GM21619 (cell line): ENCODE measurements at regions not wholly inside any gene's neighbourhood (a gene's known extent, or its start where the extent isn't known, plus 50 kb on each side); places are given as distances from the start of the nearest gene placed in this dataset.
A peak's percentile ranks its signal among the peaks of the same experiment; 100 is the strongest.
"Not testable (repeated sequence)": the region's sequence is repeated elsewhere in the genome, so short reads cannot be mapped to it uniquely, and the experiment has no call there.

Experiments used
- ATAC-seq: cut with Tn5 transposase; IDR thresholded peaks from one replicate; pipeline ENCODE4 v1.9.1; 2021; ENCODE audit not compliant: unreplicated experiment

DNA sequence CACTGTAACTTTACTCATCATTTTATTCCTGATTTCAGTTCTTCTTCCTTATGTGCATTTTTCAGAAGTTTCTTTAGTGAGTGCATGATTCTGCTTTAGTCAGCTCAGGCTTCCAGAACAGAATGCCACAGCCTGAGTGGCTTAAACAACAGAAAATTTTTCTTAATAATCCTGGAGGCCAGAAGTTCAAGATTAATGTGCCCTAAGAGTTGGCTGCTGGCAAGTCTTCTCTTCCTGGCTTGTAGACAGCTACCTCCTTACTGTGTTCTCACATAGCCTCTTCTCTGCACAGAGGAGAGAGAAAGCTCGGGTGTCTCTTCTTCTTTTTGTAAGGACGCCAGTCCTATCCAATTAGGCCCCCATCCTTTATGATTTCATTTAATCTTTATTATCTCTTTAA lies 443.1 kb upstream of the RGS17 start:
- ATAC-seq = no peak

DNA sequence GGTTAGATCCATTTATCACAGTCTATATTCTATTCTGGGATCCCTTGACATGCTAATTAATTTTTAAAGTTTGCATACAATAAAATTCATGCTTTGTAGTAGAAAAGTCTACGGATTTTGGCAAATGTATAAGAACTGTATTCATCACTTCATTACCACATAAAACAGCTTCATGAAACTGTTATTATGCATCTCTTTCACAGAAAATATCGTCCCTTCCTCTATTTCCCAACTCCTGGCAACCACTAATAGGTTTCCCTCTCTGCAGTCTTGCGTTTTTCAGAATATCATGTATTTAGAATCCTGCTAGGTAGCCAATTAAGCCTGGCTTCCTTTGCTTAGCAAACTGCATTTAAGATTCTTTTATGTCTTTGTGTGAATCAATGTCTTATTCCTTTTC lies 441.3 kb upstream of the RGS17 start:
- no peak for ATAC-seq

DNA sequence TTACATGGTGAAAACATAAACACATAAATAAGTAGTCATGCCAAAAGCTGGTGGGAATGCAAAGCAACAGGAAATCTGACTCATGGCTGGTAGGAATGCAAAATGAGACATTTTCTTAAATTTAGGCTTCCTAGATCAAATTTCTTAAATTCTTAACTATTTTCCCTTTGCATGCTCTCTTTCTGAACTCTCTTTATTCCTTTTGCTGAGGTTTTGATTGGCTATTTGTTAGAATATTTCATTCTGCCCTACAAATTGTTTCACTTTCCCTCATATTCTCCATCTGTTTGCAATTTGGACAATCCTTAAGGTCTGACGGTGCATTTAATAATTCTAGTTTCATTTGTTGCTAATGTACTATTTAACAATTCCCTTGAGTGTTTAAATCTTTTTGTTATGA lies 437.5 kb upstream of the RGS17 start:
- ATAC-seq = no peak

DNA sequence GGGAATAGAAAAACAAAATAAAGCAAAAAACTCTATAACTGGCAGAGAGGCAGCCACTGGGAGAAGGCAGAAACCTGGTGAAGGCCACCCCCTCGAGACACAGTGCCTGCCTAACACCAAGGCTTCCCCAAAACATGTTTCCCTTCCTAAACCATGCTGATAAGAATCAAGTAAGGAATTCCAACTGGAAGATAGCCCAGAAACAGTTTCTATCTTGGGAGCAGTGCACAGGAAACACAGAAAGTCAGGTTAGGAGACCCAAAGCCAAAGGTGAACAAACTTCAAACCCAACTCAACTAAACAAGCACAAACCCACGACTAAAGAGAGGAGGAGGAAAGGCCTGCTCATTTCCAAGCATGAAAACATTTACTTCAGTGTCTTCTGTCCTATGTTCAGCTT lies 433.7 kb upstream of the RGS17 start:
- ATAC-seq = no peak

DNA sequence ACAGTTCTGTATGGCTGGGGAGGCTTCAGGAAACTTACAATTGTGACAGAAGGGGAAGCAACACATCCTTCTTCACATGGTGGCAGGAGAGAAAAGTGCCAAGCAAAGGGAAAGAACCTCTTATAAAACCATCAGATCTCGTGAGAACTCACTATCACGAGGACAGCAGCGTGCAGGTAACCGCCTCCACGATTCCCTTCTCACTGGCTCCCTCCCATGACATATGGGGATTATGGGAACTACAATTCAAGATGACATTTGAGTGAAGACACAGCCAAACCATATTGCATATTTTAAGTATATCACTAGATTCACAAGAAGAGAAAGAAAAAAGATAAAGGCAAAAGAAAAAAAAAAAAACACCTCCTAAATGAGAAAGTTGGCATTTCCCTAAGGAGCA lies 431.9 kb upstream of the RGS17 start:
- ATAC-seq = no peak

DNA sequence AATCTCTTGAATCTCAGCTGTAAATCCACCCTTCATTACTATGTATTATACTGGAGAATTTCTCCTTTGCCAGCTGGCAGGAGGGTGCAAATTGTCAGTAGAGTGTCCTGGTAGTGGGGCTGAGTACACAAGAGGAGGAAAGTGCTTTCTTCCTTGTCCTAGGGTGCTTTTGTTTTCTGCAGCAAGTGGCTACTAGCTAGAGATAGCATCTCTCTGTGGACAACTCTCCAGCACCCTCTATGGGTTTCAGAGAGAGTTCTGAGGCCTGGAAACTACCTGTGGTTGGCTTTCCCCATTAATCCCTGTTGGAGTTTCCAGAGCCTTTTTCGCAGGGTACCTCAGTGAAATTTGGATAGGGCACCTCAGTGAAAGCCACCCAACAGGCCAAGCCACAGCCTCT lies 422.5 kb upstream of the RGS17 start:
- no peak for ATAC-seq

DNA sequence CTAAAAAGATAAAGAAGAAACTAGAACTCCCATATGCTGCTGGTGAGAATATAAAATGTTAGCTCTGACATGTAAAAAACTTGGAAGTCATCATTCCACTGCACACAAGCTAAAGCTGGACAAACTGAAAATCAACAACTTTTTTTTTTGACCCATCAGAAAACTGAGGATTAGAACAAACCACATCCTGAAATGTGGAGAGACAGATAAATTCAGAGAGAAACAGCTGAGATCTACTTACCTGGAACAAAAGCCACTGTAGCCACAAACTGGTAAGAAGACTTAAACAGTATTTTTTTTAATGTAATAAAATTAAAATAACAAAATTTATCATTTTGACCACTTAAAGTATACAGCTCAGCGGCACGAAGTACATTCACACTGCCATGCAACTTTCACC lies 408.5 kb upstream of the RGS17 start:
- no peak for ATAC-seq

DNA sequence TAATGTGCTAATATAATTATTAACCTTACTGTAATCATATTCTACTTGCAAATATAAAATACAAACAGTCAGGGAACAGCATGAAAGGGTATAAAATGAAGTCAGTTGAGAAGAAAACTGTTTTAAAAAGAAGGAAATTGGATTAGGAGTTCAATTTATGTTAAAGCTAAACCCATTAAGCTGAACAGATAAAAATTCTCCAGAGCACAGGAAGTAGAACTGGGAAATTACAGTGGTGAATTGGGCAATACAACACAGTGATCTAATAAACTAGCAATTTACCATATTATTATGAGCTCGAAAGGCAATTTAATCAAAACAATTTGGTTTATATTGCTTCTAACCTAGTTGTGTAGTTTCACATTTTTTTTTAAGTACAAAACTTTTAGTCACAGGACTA lies 407.4 kb upstream of the RGS17 start:
- ATAC-seq = no peak

DNA sequence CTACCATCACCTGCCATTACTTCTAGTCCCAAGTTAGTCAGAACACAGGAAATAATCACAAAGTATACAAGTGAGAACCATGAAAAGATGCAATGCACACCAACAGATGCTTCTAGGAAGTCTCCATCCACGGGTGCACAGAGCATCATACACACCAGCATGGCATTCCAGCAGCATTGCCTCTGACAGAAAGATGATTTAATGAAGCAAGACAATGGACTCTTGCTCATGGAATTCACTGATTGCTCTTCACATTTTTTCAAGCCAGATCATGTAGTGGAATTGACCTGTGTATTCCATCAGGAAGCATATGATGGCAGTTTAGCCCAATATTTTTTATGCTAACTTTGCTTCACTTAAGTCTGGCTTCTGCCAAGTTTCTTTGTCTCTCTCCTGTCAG lies 406.3 kb upstream of the RGS17 start:
- ATAC-seq = no peak

DNA sequence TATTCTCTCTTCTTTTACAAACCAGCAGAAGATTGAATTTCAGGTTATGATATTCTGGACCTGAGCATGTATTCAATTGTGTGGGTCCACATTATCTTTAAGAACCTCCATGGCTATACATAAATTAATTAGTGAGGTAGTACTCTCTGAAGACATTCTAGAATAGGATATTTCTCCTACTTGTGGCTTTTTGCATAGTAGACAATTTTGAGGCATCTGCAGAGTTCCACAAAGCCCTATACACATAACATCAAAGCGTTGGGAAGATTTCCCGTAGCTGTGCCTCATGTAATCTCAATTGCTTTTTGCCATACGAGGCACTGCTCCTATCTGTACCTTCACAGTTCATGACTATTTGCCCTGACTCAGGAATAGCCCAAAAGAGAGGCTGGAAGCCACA lies 395.4 kb upstream of the RGS17 start:
- no peak for ATAC-seq

DNA sequence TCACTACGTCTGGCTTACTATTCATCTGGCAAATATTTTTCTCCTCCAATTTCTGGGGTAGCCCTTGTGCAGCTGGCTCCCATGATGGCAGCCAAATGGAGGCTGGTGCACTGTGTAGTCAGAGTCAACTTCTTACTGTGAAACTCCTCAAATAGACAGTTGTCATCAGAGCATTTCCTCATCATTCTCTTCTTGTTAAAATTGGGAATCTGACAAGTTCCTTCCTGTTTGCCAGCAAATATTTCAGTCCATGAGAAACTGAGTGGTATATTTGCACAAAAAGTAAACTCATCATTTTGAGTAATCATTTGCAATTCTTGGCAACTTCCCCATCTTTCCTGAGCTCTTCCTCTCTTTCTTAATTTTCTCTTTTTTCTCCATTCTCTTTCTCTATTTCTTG lies 394.9 kb upstream of the RGS17 start:
- no peak for ATAC-seq

DNA sequence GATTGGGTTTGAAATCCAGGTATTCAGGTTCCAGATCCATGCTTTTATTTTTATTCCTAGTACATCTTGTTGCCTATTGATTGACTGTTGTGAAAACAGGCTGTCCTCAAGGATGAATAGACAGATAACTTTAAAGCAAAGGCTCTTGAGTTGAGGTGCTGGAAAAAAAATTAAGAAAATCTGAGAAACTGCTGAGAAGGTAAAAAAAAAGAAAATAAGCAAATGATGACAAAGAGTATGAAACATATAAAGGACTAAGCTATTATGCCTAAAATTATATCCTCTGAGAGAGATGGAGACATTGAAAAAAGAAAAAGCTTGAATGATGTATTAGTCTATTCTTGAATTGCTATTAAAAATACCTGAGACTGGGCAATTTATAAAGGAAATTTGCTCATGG lies 392.3 kb upstream of the RGS17 start:
- no peak for ATAC-seq

DNA sequence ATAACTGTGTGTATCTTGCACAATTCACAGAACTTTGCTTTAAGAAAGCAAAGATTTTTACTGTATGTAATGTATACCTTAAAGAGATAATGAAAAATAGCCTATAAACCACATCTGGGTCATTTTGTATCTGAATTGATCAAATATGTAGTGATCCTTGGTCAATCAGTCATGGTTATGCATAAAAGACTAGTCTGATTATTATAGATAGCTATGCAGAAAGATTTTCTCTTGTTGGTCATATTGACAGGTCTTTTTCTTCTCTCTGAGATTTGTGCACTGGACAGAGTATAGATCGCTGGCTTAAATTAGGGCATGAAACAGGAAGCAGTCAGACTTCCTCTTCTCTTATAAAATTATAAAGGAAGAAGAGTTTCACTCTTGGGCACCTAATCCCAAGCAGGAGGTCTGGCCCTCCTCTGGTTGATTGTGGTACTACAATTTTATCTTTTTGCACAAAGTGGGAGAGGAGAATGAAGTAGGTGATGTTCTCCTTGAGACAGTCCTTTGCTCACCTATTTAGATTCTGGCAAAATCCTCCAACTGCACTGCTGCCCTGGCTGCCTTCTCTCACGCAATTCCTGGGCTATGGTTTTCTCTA lies 380.9 kb upstream of the RGS17 start:
- peak; percentile 89 for ATAC-seq

DNA sequence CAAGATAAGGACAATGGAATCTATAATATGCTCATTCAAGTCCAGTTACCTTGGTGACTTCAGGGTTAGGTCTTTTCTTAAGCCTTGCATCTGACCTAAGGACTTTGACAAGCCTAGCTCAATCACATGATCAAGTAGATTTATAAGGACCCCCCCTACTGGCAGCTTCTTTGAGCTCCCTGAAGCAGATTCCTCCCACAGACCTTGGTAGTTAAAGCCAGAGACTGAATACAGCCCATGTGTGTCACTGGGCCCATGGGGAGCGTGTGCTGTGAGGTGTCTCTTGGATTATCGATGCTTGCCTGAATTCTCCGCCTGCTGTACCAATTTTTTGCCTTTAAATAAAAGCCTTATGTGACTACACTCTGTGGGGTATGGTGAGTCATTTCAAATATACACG lies 372.7 kb upstream of the RGS17 start:
- ATAC-seq = no peak

DNA sequence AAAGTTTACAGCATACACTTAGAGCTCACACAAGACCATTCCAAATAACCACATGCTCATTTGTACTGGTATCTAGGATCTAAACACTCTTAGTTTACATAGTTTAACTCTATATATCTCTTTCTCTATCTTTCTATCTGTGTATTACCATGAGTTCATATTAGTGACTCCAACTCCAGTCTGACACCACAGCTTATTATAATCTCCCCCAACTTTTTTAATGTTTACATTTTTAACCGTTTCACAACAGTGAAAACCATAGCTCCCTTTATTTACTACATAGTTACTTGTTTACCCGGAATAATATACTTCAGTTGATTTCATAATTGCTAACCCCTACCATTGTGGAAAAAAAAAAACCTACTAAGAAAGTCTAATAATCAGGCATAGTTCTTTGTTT lies 362.4 kb upstream of the RGS17 start:
- no peak for ATAC-seq

DNA sequence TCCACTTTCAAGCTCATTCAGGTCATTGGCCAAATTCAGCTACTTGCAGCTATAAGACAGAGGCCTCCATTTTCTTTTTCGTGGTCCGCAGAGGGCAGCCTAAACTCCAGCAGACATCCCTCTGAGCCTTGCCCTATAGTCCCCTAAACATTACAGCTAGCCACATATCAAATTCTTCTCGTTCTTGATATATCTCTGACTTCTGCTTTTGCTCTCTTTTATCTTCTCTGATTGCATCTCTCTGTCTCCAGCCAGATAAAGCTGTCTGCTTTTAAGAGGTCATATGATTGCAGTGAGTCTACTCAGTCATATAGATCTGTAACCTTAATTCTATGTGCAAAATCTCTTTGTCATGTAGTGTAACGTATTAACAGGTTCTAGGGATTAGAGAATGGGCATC lies 358.4 kb upstream of the RGS17 start:
- no peak for ATAC-seq

DNA sequence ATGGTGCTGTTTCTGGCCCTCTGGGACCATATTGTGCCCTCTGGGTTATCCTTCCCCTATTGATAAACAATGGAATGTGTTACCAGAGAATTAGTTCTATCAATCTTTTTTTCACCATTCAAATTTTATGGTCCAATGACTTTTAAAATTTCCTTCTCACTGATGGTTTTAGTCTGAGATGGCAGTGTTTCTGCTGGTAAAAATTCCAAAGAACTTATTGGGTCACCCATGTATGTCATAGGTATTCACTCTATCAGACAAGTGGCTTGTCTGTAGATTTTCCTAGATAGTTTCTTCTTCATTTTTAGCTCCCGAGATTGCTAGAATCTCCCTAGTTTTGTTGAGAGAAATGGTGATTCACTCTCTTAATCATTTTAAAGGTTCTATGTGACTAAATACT lies 357.2 kb upstream of the RGS17 start:
- ATAC-seq = no peak

DNA sequence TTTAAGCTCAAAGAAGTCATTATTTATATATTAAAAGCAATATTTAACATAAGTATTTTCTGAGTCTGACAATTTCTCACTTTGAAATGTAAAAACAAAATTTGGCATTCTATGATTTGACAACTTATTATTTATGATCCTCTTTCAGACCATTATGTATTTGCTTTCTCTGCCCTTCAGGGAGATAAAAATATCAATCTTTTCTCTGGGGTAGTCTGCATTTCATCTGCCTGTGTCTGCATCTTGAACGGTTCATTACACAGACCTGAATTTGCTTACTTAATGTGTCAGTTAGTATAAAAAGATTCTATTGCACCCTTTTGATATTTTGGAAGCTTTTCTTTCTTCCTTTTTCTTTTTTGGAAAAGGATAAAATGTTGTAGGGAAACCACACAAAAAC lies 354.0 kb upstream of the RGS17 start:
- ATAC-seq = no peak

DNA sequence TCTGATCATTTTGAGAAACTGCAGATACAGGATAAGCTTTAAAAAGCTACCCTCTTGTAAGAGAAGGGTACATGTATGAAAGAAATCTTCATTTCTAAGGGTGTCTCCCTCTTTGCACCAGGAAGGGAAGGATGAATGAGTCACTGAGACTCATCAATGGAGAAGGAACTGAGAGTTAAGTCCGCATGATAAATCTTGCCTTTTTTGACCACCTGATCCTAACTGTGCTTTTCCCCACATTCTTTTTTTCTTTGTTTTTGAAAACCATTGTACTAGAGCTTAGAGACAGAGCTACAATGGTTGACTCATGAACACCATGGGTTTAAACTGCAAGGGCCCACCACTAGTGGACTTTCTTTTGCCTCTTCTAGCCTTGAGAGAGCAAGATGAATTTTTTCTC lies 353.0 kb upstream of the RGS17 start:
- no peak for ATAC-seq

DNA sequence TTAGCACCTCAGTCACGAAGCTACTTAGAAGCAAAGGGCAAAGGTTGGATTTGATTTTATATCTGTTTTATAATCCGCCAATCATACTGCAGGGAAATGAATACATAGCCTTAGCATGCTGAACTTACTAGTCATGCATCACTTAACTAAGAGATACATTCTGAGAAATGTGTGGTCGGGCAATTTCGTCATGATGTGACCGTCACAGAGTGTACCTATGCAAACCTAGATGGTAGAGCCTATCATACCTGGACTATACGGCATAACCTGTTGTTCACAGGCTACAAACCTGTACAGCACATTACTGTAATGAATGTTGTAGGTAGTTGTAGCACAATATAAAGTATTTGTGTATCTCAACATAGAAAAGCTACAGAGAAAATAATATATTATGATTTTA lies 345.2 kb upstream of the RGS17 start:
- no peak for ATAC-seq

DNA sequence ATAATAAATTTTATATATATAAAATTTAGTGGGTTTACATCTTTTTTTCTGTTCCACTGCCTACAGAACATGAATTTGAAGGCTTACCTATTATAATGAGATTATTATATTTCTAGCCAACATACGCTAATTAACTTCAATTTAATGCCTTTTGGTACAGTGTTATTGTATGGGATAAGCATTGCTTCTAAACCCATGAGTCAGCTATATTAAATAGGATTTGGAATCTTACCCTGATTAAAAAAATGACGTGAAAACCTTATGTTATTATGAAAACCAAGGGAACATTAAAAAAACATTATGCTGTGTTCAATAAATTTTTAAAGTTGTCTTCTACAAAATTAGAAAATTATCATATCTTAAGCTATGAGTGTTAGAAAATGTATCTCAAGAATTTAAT lies 334.0 kb upstream of the RGS17 start:
- no peak for ATAC-seq

DNA sequence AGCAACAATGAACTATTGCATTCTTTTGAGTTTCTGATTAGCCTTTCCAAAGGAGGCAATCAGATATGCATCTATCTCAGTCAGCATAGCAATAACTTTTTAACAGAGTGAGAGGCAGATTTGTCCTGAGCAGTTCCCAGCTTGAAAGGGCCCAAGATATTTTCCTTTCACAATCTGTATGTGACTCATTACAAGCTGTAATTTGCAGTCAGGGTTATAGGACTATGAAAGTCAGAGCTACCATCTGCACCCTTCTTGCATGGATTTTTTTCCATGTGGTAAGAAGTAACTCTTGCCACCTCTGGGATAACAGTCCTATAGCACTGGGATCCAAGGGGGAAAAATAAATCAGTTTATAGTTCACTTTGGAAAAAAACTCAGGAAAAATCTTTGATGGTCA lies 318.2 kb upstream of the RGS17 start:
- ATAC-seq = no peak

DNA sequence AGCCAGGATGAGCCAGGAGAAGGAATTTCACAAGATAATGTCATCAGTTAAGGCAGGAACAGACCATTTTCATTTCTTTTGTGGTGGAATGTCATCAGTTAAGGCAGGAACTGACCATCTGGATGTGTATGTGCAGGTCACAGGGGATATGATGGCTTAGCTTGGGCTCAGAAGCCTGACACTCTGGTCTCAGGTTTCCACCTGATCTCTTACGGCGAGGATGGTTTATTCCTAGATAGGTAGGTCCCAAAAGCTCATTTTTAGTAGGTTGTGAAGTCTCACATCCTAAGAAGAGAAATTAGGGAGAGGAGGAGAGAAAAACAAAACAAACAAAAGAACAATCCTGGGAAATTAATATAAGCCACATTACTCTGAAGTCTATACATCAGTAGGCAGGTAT lies 311.7 kb upstream of the RGS17 start:
- ATAC-seq = not testable (repeated sequence)

DNA sequence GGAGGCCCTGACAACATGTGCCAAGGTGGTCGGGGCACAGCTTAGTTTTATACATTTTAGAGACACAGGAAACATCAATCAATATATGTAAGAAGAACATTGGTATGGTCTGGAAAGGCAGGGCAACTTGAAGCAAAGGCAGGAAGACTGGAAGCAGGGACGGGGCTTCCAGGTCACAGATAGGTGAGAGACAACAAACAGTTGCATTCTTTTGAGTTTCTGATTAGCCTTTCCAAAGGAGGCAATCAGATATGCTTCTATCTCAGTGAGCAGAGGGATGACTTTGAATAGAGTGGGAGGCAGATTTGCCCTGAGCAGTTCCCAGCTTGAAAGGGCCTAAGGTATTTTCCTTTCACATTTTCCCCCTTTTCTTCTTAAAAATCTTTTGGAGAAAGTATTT lies 311.0 kb upstream of the RGS17 start:
- ATAC-seq = no peak
